MG63 (cell line): ENCODE measurements at regions not wholly inside any gene's neighbourhood (a gene's known extent, or its start where the extent isn't known, plus 50 kb on each side); places are given as distances from the start of the nearest gene placed in this dataset.
"Not testable (repeated sequence)": the region's sequence is repeated elsewhere in the genome, so short reads cannot be mapped to it uniquely, and the experiment has no call there.

ENCODE experiments used
- DNase-seq: peaks from one replicate; pipeline ENCODE4 v3.0.0-alpha.2; 2020
- H3K27me3 ChIP-seq: fragments of 250-450 bp; sonication (Bioruptor Pico); 2 replicates; pipeline ENCODE4 v1.5.1; 2020; ENCODE audit warnings: mild to moderate bottlenecking, moderate library complexity
- H3K36me3 ChIP-seq: fragments of 250-450 bp; sonication (Bioruptor Pico); 2 replicates; pipeline ENCODE4 v1.5.1; 2020; ENCODE audit warnings: mild to moderate bottlenecking, moderate library complexity
- H3K4me3 ChIP-seq: fragments of 250-450 bp; sonication (Bioruptor Pico); 2 replicates; pipeline ENCODE4 v1.5.1; 2020; ENCODE audit warnings: mild to moderate bottlenecking, moderate library complexity
- H3K9me3 ChIP-seq: fragments of 250-450 bp; sonication (Bioruptor Pico); 2 replicates; pipeline ENCODE4 v1.5.1; 2020; ENCODE audit warnings: mild to moderate bottlenecking, moderate library complexity

GRCh38 chr7:51389216-51389812, 72.7 kb upstream of the COBL start:
- H3K4me3 ChIP-seq, DNase-seq, H3K9me3 ChIP-seq, H3K36me3 ChIP-seq, H3K27me3 ChIP-seq: not testable (repeated sequence)

GRCh38 chr7:51388241-51388640, 71.6 kb upstream of the COBL start:
- H3K4me3 ChIP-seq, H3K27me3 ChIP-seq, H3K9me3 ChIP-seq, DNase-seq, H3K36me3 ChIP-seq: not testable (repeated sequence)

- H3K9me3 ChIP-seq, H3K36me3 ChIP-seq, H3K4me3 ChIP-seq, H3K27me3 ChIP-seq, DNase-seq: not testable (repeated sequence)
Measured at GRCh38 chr7:51386806-51387568, 70.4 kb upstream of the COBL start.

GRCh38 chr7:51386184-51386583, 69.6 kb upstream of the COBL start:
- H3K36me3 ChIP-seq, H3K9me3 ChIP-seq, H3K4me3 ChIP-seq, H3K27me3 ChIP-seq, DNase-seq: not testable (repeated sequence)

GRCh38 chr7:51382243-51382642, 65.6 kb upstream of the COBL start:
- H3K9me3 ChIP-seq, H3K36me3 ChIP-seq, H3K4me3 ChIP-seq, H3K27me3 ChIP-seq, DNase-seq: not testable (repeated sequence)

- DNase-seq: peak; percentile 43
- Histone ChIP-seq H3K4me3 (no peak overlapping the region), H3K9me3 (no peaks in the 10 kb centered on the region), H3K36me3 (no peaks in the 10 kb centered on the region), H3K27me3 (no peaks in the 10 kb centered on the region)
Measured at GRCh38 chr7:51376420-51377092, 59.9 kb upstream of the COBL start.

- Histone ChIP-seq H3K36me3 (no peaks in the 10 kb centered on the region), H3K9me3 (no peaks in the 10 kb centered on the region), H3K27me3 (no peaks in the 10 kb centered on the region), H3K4me3 (no peak overlapping the region)
- DNase-seq: no peak
Measured at GRCh38 chr7:51374936-51375335, 58.3 kb upstream of the COBL start.

GRCh38 chr7:51373607-51374006, 57.0 kb upstream of the COBL start:
- H3K4me3 ChIP-seq, DNase-seq, H3K36me3 ChIP-seq, H3K9me3 ChIP-seq, H3K27me3 ChIP-seq: not testable (repeated sequence)

- no peak for DNase-seq
- no peaks in the 10 kb centered on the region for H3K9me3 ChIP-seq
- no peaks in the 10 kb centered on the region for H3K36me3 ChIP-seq
- H3K4me3 ChIP-seq: no peak overlapping the region
- no peaks in the 10 kb centered on the region for H3K27me3 ChIP-seq
Measured at GRCh38 chr7:51369746-51370145, 53.1 kb upstream of the COBL start.

- not testable (repeated sequence) for H3K4me3 ChIP-seq, H3K9me3 ChIP-seq, H3K27me3 ChIP-seq, DNase-seq, H3K36me3 ChIP-seq
Measured at GRCh38 chr7:51369228-51369627, 52.6 kb upstream of the COBL start.

- no peak for DNase-seq
Measured at GRCh38 chr7:51368334-51368733, 51.7 kb upstream of the COBL start.

GRCh38 chr7:51367614-51367968, 51.0 kb upstream of the COBL start:
- Histone ChIP-seq H3K27me3 (no peaks in the 10 kb centered on the region), H3K9me3 (no peaks in the 10 kb centered on the region), H3K36me3 (no peaks in the 10 kb centered on the region), H3K4me3 (no peak overlapping the region)
- DNase-seq: no peak

More at GRCh38 chr7:51368334-51368733, 51.7 kb upstream of the COBL start:
- Histone ChIP-seq H3K4me3 (no peak overlapping the region), H3K36me3 (no peaks in the 10 kb centered on the region), H3K27me3 (no peaks in the 10 kb centered on the region), H3K9me3 (no peaks in the 10 kb centered on the region)

- no peak overlapping the region for H3K4me3 ChIP-seq
- H3K9me3 ChIP-seq: no peaks in the 10 kb centered on the region
- H3K36me3 ChIP-seq: no peaks in the 10 kb centered on the region
- H3K27me3 ChIP-seq: no peaks in the 10 kb centered on the region
- DNase-seq: peak; percentile 5
Measured at GRCh38 chr7:51366930-51367613, 50.5 kb upstream of the COBL start.
